ENCODE measurements at regions not wholly inside any gene's neighbourhood (a gene's known extent, or its start where the extent isn't known, plus 50 kb on each side); places are given as distances from the start of the nearest gene placed in this dataset.

GRCh38 chr1:232271991-232272589, 357.8 kb downstream of the SIPA1L2 start (continued):
- TF ChIP-seq ZNF274 (IDR thresholded peaks at IDR 0.05; ENCODE audit: borderline replicate concordance, extremely low read depth, low read length) = no peak
- no peak for TF ChIP-seq SP4 (IDR thresholded peaks at IDR 0.05; ENCODE audit: low read length)

All from H1 (cell line).